Cardiac muscle cell (in vitro differentiated cells and primary cell): ENCODE measurements at regions not wholly inside any gene's neighbourhood (a gene's known extent, or its start where the extent isn't known, plus 50 kb on each side); places are given as distances from the start of the nearest gene placed in this dataset.

Source experiments
- DNase-seq, 2 donors: peaks; one replicate each; pipeline versions ENCODE4 v3.0.0 to v3.0.0-alpha.2; 2010 to 2017; ENCODE audit warnings: low read depth in 1 of 2, low spot score in 1 of 2
- H3K27ac ChIP-seq: fragments of 200-600 bp; sonication (generic); 2 replicates; pipeline ENCODE4 v1.5.1; 2016
- H3K27me3 ChIP-seq: fragments of 200-600 bp; sonication (generic); 2 replicates; pipeline ENCODE4 v1.6.0; 2016; ENCODE audit warnings: control low read depth
- H3K36me3 ChIP-seq: fragments of 200-600 bp; sonication (generic); 2 replicates; pipeline ENCODE4 v1.5.1; 2016; ENCODE audit warnings: control low read depth
- H3K4me1 ChIP-seq: fragments of 200-600 bp; sonication (generic); 2 replicates; pipeline ENCODE4 v1.8.1; 2017; ENCODE audit warnings: low read depth, mild to moderate bottlenecking, mixed run types
- H3K4me3 ChIP-seq: fragments of 200-600 bp; sonication (generic); 2 replicates; pipeline ENCODE4 v1.5.1; 2016; ENCODE audit warnings: mild to moderate bottlenecking
- H3K9me3 ChIP-seq: fragments of 200-600 bp; sonication (generic); 2 replicates; pipeline ENCODE4 v1.5.1; 2017; ENCODE audit warnings: low read depth, mild to moderate bottlenecking, control low read depth
- TF ChIP-seq, protein P1 (sequence below): IDR thresholded peaks from 2 replicates; pipeline ENCODE4 v1.5.1; 2012; ENCODE audit warnings: low read depth, mild to moderate bottlenecking, low read length

DNA sequence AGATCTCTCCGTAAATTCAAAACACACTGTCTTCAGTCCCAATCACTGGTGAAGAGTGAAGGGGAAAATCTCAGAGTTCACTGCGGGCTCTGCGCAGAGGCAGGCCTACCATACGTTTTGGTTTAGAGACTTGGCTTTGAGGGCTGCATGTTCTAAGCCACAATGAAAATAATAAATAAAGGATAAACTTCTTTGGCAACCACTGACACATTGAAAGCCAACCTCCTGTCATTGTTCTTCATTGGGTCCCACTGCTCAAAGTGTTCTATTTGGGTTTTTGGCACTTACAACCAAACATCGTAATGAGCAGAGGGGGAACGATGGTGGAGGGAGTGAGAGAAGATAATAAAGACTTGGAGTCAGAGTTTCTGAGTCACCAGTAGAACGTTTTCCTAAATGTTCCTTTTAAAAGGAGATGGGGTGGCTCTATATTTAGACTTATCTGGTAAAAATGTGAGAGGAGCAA is 472.9 kb downstream of the SOX6 start:
- Histone ChIP-seq H3K4me1 (peaks cover 24% of the 10 kb centered on the region), H3K27me3 (no peaks in the 10 kb centered on the region), H3K36me3 (no peaks in the 10 kb centered on the region), H3K27ac (no peak overlapping the region), H3K4me3 (no peak overlapping the region), H3K9me3 (no peaks in the 10 kb centered on the region)
- peak in 1 of 2 donors; percentile 62 for DNase-seq
- TF ChIP-seq, protein P1, sequence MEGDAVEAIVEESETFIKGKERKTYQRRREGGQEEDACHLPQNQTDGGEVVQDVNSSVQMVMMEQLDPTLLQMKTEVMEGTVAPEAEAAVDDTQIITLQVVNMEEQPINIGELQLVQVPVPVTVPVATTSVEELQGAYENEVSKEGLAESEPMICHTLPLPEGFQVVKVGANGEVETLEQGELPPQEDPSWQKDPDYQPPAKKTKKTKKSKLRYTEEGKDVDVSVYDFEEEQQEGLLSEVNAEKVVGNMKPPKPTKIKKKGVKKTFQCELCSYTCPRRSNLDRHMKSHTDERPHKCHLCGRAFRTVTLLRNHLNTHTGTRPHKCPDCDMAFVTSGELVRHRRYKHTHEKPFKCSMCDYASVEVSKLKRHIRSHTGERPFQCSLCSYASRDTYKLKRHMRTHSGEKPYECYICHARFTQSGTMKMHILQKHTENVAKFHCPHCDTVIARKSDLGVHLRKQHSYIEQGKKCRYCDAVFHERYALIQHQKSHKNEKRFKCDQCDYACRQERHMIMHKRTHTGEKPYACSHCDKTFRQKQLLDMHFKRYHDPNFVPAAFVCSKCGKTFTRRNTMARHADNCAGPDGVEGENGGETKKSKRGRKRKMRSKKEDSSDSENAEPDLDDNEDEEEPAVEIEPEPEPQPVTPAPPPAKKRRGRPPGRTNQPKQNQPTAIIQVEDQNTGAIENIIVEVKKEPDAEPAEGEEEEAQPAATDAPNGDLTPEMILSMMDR, result no peak

DNA sequence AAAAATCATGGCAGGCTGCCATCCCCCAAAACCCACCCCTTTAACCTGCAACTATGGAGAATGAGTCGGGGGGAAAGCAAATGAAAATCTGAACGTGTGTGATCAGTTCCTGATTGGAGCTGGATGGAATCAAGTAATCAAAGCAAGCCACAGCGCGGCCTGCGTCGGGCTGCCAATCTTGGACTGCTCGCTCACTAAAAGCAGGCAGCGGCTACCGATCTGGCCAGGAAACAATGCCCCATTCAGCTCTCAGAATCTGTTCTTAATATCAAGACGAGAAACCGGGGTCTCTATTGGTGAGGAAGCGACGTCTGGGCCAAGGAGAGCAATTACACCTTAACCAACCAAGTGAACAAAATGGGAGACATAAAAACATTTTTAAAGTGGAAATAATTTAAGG is 472.2 kb downstream of the SOX6 start:
- DNase-seq, result no peak
- TF ChIP-seq, protein P1, result no peak
- H3K36me3 ChIP-seq, result no peaks in the 10 kb centered on the region
- H3K27me3 ChIP-seq, result no peaks in the 10 kb centered on the region
- H3K4me1 ChIP-seq, result peaks cover 28% of the 10 kb centered on the region
- no peaks in the 10 kb centered on the region for H3K9me3 ChIP-seq
- H3K27ac ChIP-seq, result no peak overlapping the region
- no peak overlapping the region for H3K4me3 ChIP-seq

DNA sequence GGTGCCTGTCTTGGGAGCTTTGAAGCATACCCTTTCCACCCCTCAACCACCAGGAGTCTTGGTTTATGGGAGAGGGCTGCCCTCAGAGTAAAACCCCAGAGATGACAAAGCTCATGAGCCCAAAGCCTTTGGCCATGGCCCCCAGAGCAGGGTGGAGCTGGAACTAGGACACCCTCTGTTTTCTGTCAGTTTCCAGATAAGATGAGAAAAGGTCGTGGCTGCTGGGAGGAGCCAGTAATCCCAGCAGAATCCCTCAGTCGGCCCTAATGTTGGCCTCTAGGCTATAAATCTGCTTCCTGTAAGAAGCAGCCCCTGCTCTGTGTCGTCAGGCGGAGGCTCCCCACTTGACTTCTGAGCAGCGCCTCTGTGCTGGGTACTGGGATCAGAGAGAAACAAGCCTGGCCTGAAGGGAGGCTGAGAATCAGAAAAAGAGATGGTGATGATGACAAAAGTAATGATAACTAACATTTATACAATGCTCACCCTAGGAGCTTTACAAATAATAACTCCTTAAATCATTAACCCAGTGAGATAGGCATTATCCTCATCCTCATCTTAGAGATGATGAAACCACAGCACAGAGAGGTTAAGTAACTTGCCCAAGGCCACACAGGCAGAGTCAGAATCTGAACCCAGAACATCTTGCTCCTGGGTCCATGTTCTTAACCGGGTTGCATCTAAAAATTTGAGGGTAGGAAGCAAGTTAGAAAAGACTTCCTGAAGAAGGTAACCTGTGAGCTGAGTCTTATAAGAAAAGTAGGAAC is 471.4 kb downstream of the SOX6 start:
- Histone ChIP-seq H3K4me1 (peaks cover 34% of the 10 kb centered on the region), H3K4me3 (no peak overlapping the region), H3K27ac (no peak overlapping the region), H3K9me3 (no peaks in the 10 kb centered on the region), H3K27me3 (no peaks in the 10 kb centered on the region), H3K36me3 (no peaks in the 10 kb centered on the region)
- no peak for DNase-seq
- TF ChIP-seq, protein P1, result no peak

DNA sequence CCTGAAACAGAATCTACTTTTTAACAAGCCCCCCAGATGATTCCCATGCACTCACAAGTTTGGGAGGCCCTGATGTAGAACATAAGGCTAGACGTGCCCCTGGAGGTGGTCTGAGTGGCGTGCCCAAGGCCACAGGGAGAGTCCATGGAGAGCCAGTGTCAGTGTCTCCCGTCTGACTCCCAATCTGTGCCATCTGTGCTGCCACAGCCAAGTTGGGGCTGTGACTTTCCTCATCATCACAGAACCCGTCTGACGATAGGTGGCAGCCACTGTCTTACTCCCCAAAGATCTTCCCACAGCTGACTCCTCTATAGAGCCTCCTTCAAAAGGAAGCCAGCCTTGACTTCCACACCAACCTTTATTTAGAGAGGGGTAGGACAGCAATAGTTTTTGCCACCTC is 470.5 kb downstream of the SOX6 start:
- no peak overlapping the region for H3K27ac ChIP-seq
- no peaks in the 10 kb centered on the region for H3K9me3 ChIP-seq
- H3K4me1 ChIP-seq, result peaks cover 36% of the 10 kb centered on the region
- H3K4me3 ChIP-seq, result no peak overlapping the region
- no peaks in the 10 kb centered on the region for H3K27me3 ChIP-seq
- H3K36me3 ChIP-seq, result no peaks in the 10 kb centered on the region
- TF ChIP-seq, protein P1, result no peak
- no peak for DNase-seq

DNA sequence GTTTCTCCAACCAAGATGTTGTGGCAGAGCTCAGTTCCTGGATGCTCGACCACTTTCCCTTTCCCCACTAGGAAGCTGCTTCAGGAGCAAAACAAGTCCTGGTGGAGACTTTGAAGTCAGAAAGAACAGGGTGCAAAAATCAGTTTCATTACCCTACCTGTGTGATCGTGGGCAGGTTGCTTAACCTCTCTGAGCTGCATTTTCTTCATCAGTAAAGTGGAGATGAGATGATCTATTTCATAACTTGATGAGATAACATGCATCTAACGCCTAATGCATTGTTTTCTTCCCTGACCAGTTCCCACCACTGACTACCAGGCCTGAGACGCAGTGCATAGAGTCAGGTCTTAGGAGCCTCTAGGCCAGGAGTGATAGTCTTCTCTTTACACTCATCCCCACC is 470.0 kb downstream of the SOX6 start:
- H3K36me3 ChIP-seq, result no peaks in the 10 kb centered on the region
- no peaks in the 10 kb centered on the region for H3K9me3 ChIP-seq
- peaks cover 39% of the 10 kb centered on the region for H3K4me1 ChIP-seq
- no peak for DNase-seq
- H3K27me3 ChIP-seq, result no peaks in the 10 kb centered on the region
- no peak overlapping the region for H3K4me3 ChIP-seq
- TF ChIP-seq, protein P1, result no peak
- no peak overlapping the region for H3K27ac ChIP-seq
